ENCODE measurements at regions not wholly inside any gene's neighbourhood (a gene's known extent, or its start where the extent isn't known, plus 50 kb on each side); places are given as distances from the start of the nearest gene placed in this dataset.
"Not testable (repeated sequence)": the region's sequence is repeated elsewhere in the genome, so short reads cannot be mapped to it uniquely, and the experiment has no call there.

DNA sequence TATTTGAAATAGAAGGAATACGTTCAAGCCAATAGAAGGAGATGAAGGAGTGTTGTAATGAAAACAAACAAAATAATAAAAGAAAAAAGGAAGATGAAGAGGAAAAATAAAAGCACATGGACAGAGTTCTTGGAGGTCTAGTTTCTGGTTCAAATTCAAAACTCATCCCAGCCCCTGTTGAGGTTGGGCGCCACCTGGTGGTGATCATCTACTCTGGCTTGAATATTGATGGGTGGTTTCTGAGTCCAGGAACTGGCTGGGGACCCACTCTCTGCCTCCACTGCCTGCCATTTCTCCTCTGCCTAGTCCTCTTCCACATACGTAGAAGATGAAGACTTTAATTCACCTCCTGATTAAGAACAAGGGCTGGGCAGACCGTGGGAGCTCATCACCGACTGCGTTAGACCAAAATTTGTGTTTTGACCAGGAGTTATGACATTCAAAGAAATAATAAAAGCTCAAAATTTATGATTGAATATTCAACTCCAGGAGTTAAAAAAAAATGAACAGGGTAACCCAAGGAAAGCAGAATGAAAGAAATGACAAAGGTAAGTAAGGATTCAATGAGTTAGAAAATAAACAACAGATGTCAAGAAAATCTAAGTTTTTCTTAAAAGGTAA lies 99.0 kb upstream of the SLC1A3 start:
- DNase-seq (ENCODE audit: low spot score) = peak; percentile 79
- Mint-ChIP-seq H3K4me3 (ENCODE audit: unreplicated experiment) (no peak overlapping the region), H3K9me3 (ENCODE audit: unreplicated experiment) (no peaks in the 10 kb centered on the region), H3K4me1 (ENCODE audit: unreplicated experiment) (peaks cover 7% of the 10 kb centered on the region), H3K27me3 (ENCODE audit: unreplicated experiment) (no peaks in the 10 kb centered on the region), H3K36me3 (ENCODE audit: low read depth, unreplicated experiment) (no peaks in the 10 kb centered on the region), H3K27ac (ENCODE audit: unreplicated experiment) (no peak overlapping the region)
- peak; percentile 96 for TF ChIP-seq CTCF (IDR thresholded peaks at IDR 0.05; ENCODE audit: unreplicated experiment)

- not testable (repeated sequence) for H3K36me3 Mint-ChIP-seq (ENCODE audit: low read depth, unreplicated experiment); DNase-seq (ENCODE audit: low spot score); H3K27me3 Mint-ChIP-seq (ENCODE audit: unreplicated experiment); H3K27ac Mint-ChIP-seq (ENCODE audit: unreplicated experiment); H3K4me1 Mint-ChIP-seq (ENCODE audit: unreplicated experiment); H3K9me3 Mint-ChIP-seq (ENCODE audit: unreplicated experiment); H3K4me3 Mint-ChIP-seq (ENCODE audit: unreplicated experiment)
Observed at GRCh38 chr5:36508331-36508730, 98.1 kb upstream of the SLC1A3 start.

GRCh38 chr5:36513647-36514046 lies 92.8 kb upstream of the SLC1A3 start:
- not testable (repeated sequence) for H3K27me3 Mint-ChIP-seq (ENCODE audit: unreplicated experiment); H3K9me3 Mint-ChIP-seq (ENCODE audit: unreplicated experiment); DNase-seq (ENCODE audit: low spot score); H3K4me3 Mint-ChIP-seq (ENCODE audit: unreplicated experiment); H3K4me1 Mint-ChIP-seq (ENCODE audit: unreplicated experiment); H3K27ac Mint-ChIP-seq (ENCODE audit: unreplicated experiment); H3K36me3 Mint-ChIP-seq (ENCODE audit: low read depth, unreplicated experiment)

DNA sequence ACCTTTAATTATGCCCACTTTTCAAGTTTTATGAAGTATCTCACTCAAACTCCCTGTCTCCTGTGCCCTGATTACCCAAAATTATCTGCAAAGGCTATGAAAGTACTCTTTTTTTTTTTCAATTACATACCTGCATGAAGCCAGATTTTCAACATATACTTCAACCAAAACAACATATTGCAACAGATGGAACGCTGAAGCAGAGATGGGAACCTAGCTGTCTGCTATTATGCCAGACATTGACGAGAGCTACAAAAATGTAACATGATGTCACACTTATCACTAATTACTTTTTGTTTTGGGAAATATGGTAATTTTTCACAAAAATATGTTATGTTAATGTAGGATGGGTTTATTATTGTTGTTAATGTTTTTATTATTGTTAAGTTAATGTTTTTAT lies 86.5 kb upstream of the SLC1A3 start:
- H3K4me3 Mint-ChIP-seq (ENCODE audit: unreplicated experiment) = no peak overlapping the region
- no peaks in the 10 kb centered on the region for H3K9me3 Mint-ChIP-seq (ENCODE audit: unreplicated experiment)
- no peak overlapping the region for H3K27ac Mint-ChIP-seq (ENCODE audit: unreplicated experiment)
- TF ChIP-seq CTCF (IDR thresholded peaks at IDR 0.05; ENCODE audit: unreplicated experiment) = no peak
- no peak for DNase-seq (ENCODE audit: low spot score)
- H3K27me3 Mint-ChIP-seq (ENCODE audit: unreplicated experiment) = no peaks in the 10 kb centered on the region
- peaks cover 2% of the 10 kb centered on the region for H3K4me1 Mint-ChIP-seq (ENCODE audit: unreplicated experiment)
- H3K36me3 Mint-ChIP-seq (ENCODE audit: low read depth, unreplicated experiment) = no peaks in the 10 kb centered on the region

GRCh38 chr5:36521219-36521618 lies 85.2 kb upstream of the SLC1A3 start:
- Mint-ChIP-seq H3K9me3 (ENCODE audit: unreplicated experiment) (no peaks in the 10 kb centered on the region), H3K27ac (ENCODE audit: unreplicated experiment) (no peak overlapping the region), H3K27me3 (ENCODE audit: unreplicated experiment) (no peaks in the 10 kb centered on the region), H3K4me1 (ENCODE audit: unreplicated experiment) (peaks cover 7% of the 10 kb centered on the region), H3K36me3 (ENCODE audit: low read depth, unreplicated experiment) (no peaks in the 10 kb centered on the region), H3K4me3 (ENCODE audit: unreplicated experiment) (no peak overlapping the region)
- no peak for TF ChIP-seq CTCF (IDR thresholded peaks at IDR 0.05; ENCODE audit: unreplicated experiment)
- DNase-seq (ENCODE audit: low spot score) = no peak

GRCh38 chr5:36521838-36522745 lies 84.3 kb upstream of the SLC1A3 start:
- no peak overlapping the region for H3K4me3 Mint-ChIP-seq (ENCODE audit: unreplicated experiment)
- H3K27ac Mint-ChIP-seq (ENCODE audit: unreplicated experiment) = no peak overlapping the region
- no peak for DNase-seq (ENCODE audit: low spot score)
- no peaks in the 10 kb centered on the region for H3K9me3 Mint-ChIP-seq (ENCODE audit: unreplicated experiment)
- no peaks in the 10 kb centered on the region for H3K36me3 Mint-ChIP-seq (ENCODE audit: low read depth, unreplicated experiment)
- TF ChIP-seq CTCF (IDR thresholded peaks at IDR 0.05; ENCODE audit: unreplicated experiment) = no peak
- H3K27me3 Mint-ChIP-seq (ENCODE audit: unreplicated experiment) = no peaks in the 10 kb centered on the region
- peaks cover 7% of the 10 kb centered on the region for H3K4me1 Mint-ChIP-seq (ENCODE audit: unreplicated experiment)
